ENCODE measurements at regions not wholly inside any gene's neighbourhood (a gene's known extent, or its start where the extent isn't known, plus 50 kb on each side); places are given as distances from the start of the nearest gene placed in this dataset.

- TF ChIP-seq CTCF (IDR thresholded peaks at IDR 0.05; ENCODE audit: low read depth, low read length, missing input control) (no peak), GABPA (IDR thresholded peaks at IDR 0.05 in 1 of 2, conservative IDR thresholded peaks at IDR 0.05 in 1 of 2) (no peak), JUND (IDR thresholded peaks at IDR 0.05) (no peak)
- TF ChIP-seq, protein P1, sequence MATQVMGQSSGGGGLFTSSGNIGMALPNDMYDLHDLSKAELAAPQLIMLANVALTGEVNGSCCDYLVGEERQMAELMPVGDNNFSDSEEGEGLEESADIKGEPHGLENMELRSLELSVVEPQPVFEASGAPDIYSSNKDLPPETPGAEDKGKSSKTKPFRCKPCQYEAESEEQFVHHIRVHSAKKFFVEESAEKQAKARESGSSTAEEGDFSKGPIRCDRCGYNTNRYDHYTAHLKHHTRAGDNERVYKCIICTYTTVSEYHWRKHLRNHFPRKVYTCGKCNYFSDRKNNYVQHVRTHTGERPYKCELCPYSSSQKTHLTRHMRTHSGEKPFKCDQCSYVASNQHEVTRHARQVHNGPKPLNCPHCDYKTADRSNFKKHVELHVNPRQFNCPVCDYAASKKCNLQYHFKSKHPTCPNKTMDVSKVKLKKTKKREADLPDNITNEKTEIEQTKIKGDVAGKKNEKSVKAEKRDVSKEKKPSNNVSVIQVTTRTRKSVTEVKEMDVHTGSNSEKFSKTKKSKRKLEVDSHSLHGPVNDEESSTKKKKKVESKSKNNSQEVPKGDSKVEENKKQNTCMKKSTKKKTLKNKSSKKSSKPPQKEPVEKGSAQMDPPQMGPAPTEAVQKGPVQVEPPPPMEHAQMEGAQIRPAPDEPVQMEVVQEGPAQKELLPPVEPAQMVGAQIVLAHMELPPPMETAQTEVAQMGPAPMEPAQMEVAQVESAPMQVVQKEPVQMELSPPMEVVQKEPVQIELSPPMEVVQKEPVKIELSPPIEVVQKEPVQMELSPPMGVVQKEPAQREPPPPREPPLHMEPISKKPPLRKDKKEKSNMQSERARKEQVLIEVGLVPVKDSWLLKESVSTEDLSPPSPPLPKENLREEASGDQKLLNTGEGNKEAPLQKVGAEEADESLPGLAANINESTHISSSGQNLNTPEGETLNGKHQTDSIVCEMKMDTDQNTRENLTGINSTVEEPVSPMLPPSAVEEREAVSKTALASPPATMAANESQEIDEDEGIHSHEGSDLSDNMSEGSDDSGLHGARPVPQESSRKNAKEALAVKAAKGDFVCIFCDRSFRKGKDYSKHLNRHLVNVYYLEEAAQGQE (IDR thresholded peaks at IDR 0.05) = no peak
These were observed 449.4 kb upstream of the HS6ST1 start for GRCh38 chr2:128768041-128768440.

All from liver (tissue), 3 donors.